ENCODE measurements at regions not wholly inside any gene's neighbourhood (a gene's known extent, or its start where the extent isn't known, plus 50 kb on each side); places are given as distances from the start of the nearest gene placed in this dataset.
"Not testable (repeated sequence)": the region's sequence is repeated elsewhere in the genome, so short reads cannot be mapped to it uniquely, and the experiment has no call there.

DNA sequence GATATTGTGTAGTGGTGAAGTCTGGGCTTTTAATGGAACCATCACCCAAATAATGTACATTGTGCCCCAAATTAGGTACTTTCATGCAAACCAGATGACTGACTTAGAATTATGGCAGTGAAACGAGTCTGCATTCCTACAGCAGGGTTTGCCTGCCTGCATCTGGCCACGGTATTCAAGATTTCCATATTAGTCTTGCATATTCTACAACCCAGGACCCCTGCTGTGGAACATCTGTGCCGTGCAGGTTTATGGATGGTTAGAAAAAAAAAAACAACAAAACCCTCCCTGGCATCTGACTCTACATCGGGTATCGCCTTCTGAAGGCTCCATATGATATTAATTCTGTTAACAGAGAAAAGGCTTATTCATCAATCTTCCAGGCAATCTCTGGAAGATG, 394.8 kb downstream of the DCDC2C start:
- POLR2A ChIA-PET: no interaction called here

DNA sequence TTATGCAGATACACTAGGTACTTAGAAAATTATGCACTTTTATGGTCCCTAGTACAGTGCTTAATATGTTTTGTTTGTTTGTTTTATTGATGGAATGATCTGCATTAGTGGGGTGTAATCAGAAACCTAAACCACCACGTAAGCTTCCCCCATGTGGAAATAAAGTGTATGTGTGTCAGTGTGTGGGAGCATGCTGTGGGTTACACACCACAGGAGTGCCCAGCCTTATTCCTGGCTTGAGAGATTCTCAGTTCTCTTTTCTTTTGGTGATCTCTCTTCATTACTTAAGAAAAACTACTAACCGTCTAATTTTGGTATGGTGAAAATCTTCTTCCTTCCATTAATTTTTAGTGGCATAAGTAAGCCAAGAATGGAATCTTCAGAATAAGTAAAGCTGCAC, 398.6 kb downstream of the DCDC2C start:
- POLR2A ChIA-PET: no interaction called here
- Histone ChIP-seq H3K4me3 (ENCODE audit: low read depth, low read length) (no peak overlapping the region), H3K36me3 (ENCODE audit: control insufficient read depth, insufficient read depth, low read length) (no peaks in the 10 kb centered on the region), H3K27me3 (ENCODE audit: control insufficient read depth, insufficient read depth, low read length) (no peaks in the 10 kb centered on the region)
- CTCF ChIA-PET: no interaction called here
- DNase-seq (ENCODE audit: low read depth): no peak
- TF ChIP-seq, protein P1, sequence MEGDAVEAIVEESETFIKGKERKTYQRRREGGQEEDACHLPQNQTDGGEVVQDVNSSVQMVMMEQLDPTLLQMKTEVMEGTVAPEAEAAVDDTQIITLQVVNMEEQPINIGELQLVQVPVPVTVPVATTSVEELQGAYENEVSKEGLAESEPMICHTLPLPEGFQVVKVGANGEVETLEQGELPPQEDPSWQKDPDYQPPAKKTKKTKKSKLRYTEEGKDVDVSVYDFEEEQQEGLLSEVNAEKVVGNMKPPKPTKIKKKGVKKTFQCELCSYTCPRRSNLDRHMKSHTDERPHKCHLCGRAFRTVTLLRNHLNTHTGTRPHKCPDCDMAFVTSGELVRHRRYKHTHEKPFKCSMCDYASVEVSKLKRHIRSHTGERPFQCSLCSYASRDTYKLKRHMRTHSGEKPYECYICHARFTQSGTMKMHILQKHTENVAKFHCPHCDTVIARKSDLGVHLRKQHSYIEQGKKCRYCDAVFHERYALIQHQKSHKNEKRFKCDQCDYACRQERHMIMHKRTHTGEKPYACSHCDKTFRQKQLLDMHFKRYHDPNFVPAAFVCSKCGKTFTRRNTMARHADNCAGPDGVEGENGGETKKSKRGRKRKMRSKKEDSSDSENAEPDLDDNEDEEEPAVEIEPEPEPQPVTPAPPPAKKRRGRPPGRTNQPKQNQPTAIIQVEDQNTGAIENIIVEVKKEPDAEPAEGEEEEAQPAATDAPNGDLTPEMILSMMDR (IDR thresholded peaks at IDR 0.05; ENCODE audit: insufficient read depth, low read depth, low read length): no peak

More for the DNA sequence above, 394.8 kb downstream of the DCDC2C start:
- TF ChIP-seq, protein P1 (IDR thresholded peaks at IDR 0.05; ENCODE audit: insufficient read depth, low read depth, low read length): no peak
- no peak for DNase-seq (ENCODE audit: low read depth)
- no peak overlapping the region for H3K4me3 ChIP-seq (ENCODE audit: low read depth, low read length)
- CTCF ChIA-PET: no interaction called here
- no peaks in the 10 kb centered on the region for H3K36me3 ChIP-seq (ENCODE audit: control insufficient read depth, insufficient read depth, low read length)
- H3K27me3 ChIP-seq (ENCODE audit: control insufficient read depth, insufficient read depth, low read length): no peaks in the 10 kb centered on the region

DNA sequence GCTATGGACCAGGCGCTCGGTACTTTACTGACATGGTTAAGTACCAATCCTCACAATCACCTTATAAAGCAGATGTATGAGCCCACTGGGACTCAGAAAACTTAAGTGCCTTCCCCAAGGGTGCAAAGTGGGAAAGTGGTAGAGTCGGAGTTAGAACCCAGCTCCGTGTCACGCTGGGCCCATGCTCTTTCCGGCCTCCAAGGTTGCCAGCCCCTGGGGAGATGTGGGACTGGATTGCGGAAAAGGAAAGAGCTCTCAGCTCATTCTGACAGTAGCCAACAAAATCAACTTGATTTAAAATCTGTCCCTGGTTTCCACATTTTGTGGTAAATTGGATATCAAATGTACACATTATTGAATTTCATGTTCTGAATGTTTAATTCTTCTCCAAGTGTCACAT, 403.8 kb downstream of the DCDC2C start:
- ChIA-PET CTCF (no interaction called here), POLR2A (no interaction called here)
- DNase-seq (ENCODE audit: low read depth): no peak

DNA sequence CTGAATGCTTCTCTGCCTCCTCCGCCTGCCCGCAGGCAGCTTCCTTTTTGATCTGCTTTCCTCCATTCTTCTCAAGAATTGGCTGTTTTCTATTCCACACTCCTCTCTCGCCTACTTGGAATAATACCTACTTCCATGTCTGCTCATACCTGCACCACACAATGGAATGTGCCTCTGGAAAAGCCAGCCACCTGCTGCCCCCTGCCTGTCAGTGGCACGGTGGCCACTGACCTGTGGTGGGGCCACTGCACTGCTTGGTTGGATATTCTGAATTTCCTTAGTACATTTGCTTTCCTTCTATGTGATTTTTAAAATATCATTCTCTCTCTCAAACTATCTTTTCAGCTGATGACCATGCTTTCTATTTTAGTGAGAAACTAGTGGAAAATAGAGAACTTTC, 406.9 kb downstream of the DCDC2C start:
- POLR2A ChIA-PET: no interaction called here
- Histone ChIP-seq H3K27me3 (ENCODE audit: control insufficient read depth, insufficient read depth, low read length) (no peaks in the 10 kb centered on the region), H3K36me3 (ENCODE audit: control insufficient read depth, insufficient read depth, low read length) (no peaks in the 10 kb centered on the region), H3K4me3 (ENCODE audit: low read depth, low read length) (no peak overlapping the region)
- CTCF ChIA-PET: no interaction called here
- TF ChIP-seq, protein P1 (IDR thresholded peaks at IDR 0.05; ENCODE audit: insufficient read depth, low read depth, low read length): no peak
- no peak for DNase-seq (ENCODE audit: low read depth)

More for the DNA sequence above, 403.8 kb downstream of the DCDC2C start:
- Histone ChIP-seq H3K27me3 (ENCODE audit: control insufficient read depth, insufficient read depth, low read length) (no peaks in the 10 kb centered on the region), H3K36me3 (ENCODE audit: control insufficient read depth, insufficient read depth, low read length) (no peaks in the 10 kb centered on the region), H3K4me3 (ENCODE audit: low read depth, low read length) (no peak overlapping the region)
- TF ChIP-seq, protein P1 (IDR thresholded peaks at IDR 0.05; ENCODE audit: insufficient read depth, low read depth, low read length): no peak

DNA sequence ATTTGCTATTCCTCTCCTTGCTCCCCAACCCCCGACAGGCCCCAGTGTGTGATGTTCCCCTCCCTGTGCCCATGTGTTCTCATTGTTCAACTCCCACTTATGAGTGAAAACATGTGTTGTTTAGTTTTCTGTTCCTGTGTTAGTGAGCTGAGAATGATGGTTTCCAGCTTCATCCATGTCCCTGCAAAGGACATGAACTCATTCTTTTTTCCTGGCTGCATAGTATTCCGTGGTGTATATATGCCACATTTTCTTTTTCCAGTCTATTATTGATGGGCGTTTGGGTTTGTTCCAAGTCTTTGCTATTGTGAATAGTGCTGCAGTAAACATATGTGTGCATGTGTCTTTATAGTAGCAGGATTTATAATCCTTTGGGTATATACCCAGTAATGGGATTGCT, 412.1 kb downstream of the DCDC2C start:
- DNase-seq (ENCODE audit: low read depth); POLR2A ChIA-PET; H3K36me3 ChIP-seq (ENCODE audit: control insufficient read depth, insufficient read depth, low read length); H3K27me3 ChIP-seq (ENCODE audit: control insufficient read depth, insufficient read depth, low read length); H3K4me3 ChIP-seq (ENCODE audit: low read depth, low read length): not testable (repeated sequence)
- CTCF ChIA-PET: interaction anchor here (1.5 kb wide), 1 partner anchor 19 kb away, joined by 4 read pairs; no protein-coding TSS in a partner anchor

DNA sequence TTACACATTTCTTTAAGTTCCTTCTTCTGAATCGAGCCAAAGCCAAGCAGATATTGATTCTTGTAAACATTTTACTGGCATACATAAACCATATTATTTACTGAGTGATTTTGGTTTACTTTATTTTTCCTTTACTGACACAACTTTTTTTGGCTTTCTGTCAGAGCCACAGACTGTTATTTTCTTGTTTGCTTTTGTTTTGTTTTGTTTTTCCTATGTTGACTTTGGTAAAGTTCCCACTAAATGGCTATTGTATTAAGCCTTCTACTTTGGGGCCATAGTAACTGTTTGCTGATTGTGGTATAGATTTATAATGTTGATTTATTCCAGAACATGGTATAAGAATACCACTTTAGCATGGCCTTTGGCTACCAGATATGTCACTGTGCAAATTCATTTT, 419.4 kb downstream of the DCDC2C start:
- no peak for DNase-seq (ENCODE audit: low read depth)
- Histone ChIP-seq H3K27me3 (ENCODE audit: control insufficient read depth, insufficient read depth, low read length) (no peaks in the 10 kb centered on the region), H3K36me3 (ENCODE audit: control insufficient read depth, insufficient read depth, low read length) (no peaks in the 10 kb centered on the region), H3K4me3 (ENCODE audit: low read depth, low read length) (no peak overlapping the region)
- POLR2A ChIA-PET: no interaction called here
- TF ChIP-seq, protein P1 (IDR thresholded peaks at IDR 0.05; ENCODE audit: insufficient read depth, low read depth, low read length): no peak
- CTCF ChIA-PET: no interaction called here

Data from BJ (cell line).